HEK293 (cell line): ENCODE measurements at regions not wholly inside any gene's neighbourhood (a gene's known extent, or its start where the extent isn't known, plus 50 kb on each side); places are given as distances from the start of the nearest gene placed in this dataset.

Source experiments
- YY1 ChIP-seq: fragments of 450-650 bp; formaldehyde crosslinking; IDR thresholded peaks from 2 replicates; pipeline ENCODE4 v1.5.1; 2018; ENCODE audit warnings: missing biosample characterization, missing genetic modification characterization
- TF ChIP-seq, protein P1 (sequence below): fragments of 450-650 bp; formaldehyde crosslinking; IDR thresholded peaks from 2 replicates; pipeline ENCODE4 v1.5.1; 2016; ENCODE audit warnings: missing biosample characterization, missing genetic modification characterization

- TF ChIP-seq, protein P1, sequence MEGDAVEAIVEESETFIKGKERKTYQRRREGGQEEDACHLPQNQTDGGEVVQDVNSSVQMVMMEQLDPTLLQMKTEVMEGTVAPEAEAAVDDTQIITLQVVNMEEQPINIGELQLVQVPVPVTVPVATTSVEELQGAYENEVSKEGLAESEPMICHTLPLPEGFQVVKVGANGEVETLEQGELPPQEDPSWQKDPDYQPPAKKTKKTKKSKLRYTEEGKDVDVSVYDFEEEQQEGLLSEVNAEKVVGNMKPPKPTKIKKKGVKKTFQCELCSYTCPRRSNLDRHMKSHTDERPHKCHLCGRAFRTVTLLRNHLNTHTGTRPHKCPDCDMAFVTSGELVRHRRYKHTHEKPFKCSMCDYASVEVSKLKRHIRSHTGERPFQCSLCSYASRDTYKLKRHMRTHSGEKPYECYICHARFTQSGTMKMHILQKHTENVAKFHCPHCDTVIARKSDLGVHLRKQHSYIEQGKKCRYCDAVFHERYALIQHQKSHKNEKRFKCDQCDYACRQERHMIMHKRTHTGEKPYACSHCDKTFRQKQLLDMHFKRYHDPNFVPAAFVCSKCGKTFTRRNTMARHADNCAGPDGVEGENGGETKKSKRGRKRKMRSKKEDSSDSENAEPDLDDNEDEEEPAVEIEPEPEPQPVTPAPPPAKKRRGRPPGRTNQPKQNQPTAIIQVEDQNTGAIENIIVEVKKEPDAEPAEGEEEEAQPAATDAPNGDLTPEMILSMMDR (tag by site-specific recombination), result no peak
- TF ChIP-seq YY1 (tag by site-specific recombination), result no peak
Measured at GRCh38 chr14:87783071-87783470, 209.9 kb downstream of the GALC start.
